RPMI7951 (cell line): ENCODE measurements at regions not wholly inside any gene's neighbourhood (a gene's known extent, or its start where the extent isn't known, plus 50 kb on each side); places are given as distances from the start of the nearest gene placed in this dataset.
"Not testable (repeated sequence)": the region's sequence is repeated elsewhere in the genome, so short reads cannot be mapped to it uniquely, and the experiment has no call there.

Source experiments
- DNase-seq: peaks from one replicate; pipeline ENCODE4 v3.0.0-alpha.2; 2012; ENCODE audit warnings: low read depth

DNA sequence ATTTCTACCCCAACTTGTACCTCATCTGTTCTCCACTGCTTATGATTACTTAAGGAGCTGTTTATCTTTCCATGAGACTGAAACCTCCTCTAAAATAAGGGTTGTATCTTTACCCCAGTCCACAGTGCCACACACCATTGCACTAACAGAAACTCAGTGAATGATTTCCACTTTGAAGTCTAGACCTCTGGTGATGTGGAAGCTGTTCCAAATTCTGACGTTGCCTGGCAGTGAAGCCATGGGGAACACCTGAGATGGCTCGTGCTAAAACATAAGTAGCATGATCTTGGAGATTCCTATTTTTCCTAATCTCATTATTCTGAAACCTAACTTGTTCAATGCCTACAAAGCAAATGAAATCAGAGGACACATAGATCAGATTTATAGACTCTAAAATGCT lies 583.2 kb downstream of the EBF1 start:
- DNase-seq, result no peak

DNA sequence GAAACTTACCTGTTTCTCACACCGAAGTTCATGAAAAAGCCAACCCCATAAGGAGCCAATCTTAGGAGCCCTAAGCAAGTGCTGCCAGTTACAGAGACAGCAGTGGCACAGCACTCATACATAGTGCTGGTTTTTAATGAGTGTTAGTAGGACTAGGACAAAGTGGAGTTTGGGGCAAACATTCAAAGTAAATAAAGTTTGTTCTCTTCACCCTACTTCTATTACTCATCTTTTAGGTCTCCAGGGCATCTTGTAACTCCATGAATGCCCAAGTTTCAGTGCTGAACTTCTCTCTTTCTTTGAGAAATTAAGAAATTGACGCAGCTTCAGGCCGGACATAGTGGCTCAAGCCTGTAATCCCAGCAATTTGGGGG lies 584.7 kb downstream of the EBF1 start:
- DNase-seq, result no peak

DNA sequence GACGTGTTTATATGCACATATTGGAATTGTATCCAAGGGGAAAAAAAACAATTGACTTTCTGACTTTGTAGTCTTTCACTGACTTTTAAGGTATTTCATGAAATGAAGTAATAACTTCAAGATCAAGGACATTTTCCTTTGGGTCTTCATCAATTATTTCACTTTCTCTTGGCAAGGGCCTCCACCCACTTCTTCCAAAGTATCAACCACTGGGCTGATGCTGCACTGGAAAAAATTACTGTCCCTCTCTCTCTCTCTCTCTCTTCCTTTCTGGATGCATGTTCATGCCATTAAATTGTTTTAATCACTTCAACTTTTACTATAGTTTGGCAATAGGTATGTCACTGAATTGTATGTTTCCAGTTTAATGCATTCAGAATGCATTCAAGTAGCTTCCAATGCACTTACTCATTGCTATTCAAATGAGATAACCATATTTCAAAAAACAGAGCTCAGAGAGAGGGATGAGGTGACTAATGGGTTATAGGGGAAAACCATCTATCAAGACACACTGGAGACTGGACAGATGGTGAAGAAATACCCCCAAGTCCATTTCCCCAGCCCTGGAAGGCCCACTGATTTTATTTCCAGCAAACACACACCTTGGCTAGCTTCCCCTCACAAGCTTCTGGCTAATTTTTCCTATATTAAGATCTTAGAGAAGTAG lies 585.3 kb downstream of the EBF1 start:
- DNase-seq, result peak; percentile 19

DNA sequence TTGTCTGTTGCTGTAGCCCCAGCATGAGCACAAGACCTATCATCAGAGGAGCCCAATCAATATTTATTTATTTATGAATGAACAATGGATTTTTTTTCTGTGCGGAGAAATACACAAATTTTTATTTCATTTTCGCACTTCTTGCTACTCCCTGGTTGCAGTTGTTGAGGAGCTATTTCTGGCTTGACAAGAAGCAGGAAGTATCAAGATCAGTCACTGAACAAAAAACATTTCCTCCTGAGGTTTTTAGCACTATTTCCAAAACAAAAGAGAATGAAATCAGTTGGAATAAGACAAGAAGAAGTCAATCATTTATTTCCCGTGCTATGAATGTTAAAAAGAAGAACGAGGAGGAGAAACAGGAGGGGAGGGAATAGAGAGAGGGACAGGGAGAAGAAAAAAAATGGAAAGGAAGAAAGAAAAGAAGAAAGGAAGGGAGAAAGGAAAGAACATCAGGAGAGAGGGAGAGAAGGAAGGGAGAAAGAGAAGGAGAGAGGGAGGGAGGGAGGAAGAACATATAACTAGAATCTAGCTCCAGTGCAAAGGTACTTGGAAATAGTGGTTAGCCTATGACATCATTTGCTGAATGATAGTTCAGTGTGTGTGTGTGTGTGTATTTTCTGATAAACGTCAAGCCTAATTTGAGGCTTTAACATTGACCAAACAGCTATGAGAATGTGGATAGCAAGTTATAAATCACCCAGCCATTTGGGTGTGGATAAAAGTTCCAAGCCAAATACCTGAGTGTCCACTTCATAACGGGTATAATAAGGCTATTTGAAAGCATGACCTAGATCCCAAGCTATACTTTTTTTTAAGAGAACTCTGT lies 586.0 kb downstream of the EBF1 start:
- no peak for DNase-seq

DNA sequence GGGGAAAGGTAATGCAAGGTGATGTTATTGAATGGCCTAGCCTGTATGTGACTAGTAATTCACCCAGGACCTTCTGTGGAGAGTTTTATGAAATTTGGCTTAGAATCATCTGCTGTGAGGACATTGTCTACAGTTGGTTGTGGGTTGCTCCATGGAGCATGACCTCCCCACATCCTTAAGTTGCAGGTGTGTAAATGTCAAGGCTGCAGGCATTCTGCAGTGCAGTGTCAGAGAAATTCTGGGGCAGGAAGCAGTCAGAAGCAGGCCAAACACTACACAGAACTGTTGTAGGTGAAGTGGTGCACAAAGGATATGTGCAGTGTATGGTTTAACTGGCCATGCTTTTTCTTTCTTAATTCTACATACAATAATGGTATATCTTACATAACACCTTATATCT lies 588.3 kb downstream of the EBF1 start:
- DNase-seq, result no peak

DNA sequence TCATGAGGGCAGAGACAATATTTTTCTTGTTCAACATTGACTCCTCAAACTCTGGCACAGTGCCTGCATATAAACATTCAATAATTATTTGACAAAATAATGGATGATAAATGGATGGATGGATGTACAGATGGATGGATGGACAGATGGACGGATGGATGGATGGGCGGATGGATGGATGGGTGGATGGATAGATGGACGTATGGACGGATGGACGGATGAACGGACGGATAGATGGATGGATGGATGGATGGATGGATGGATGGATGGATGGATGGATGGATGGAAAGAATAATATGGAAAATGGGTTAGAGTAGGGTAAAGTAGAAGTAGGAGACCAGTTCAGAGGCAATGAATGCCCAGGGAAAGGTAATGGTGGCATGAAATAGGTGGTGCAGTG lies 589.2 kb downstream of the EBF1 start:
- no peak for DNase-seq

DNA sequence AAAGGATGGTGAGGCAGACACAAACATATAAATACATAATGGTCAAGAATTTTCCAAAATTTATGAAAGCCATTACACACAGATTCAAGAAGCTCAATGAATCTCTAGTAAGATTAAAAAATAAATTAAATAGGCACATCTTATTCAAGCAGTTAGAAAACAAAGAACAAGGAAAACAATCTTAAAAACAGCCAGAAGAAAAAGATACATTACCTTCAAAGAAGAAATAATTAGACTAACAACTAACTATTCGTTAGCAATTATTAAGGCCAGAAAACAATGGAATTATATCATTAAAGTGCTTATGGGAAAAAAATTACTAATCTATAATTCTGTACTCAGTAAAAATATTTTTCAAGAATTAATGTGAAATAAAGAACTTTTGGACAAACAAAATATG lies 593.1 kb downstream of the EBF1 start:
- no peak for DNase-seq

DNA sequence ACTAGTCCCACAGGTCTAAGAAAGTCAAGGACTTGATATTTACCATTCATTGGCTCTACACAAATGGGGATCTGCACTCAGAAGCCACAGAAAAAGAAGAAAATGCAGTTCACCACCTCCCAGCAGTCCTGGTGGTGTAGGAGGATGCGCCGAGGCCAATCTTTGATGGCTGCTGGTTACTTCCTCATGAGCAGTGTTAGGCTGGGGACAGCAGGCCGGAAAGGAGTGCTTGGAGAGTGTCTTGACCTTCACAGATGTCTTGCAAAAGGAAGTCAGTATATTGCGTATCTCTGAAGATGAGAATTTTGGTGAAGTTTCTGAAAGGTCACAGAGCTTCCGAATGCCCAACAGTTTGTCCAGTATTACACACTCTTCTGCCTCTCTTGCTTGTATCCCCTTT lies 597.0 kb downstream of the EBF1 start:
- no peak for DNase-seq

DNA sequence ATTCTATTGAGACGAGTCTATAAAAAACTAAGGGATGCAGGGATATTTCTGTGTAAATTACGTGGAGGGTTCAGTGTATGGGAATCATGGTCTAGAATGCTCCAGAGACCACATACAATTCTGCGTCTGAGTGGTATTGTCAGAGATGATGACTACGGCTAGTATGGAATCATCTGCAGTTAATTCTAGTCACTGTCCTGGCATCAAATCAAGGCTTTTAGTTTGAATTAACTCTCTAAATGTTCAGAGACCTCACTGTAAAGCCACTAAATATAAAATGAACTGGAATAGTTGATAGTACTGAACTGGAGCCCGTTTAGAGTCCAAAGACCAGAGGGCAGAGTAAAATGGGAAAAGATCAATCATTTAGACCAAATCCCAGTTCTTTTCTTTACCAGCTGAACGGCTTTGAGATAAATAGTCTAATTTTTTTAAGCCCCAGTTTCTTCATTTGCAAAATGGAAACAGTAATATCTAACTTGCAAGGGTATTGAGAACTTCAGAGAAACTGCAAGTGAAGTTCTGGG lies 599.8 kb downstream of the EBF1 start:
- no peak for DNase-seq

DNA sequence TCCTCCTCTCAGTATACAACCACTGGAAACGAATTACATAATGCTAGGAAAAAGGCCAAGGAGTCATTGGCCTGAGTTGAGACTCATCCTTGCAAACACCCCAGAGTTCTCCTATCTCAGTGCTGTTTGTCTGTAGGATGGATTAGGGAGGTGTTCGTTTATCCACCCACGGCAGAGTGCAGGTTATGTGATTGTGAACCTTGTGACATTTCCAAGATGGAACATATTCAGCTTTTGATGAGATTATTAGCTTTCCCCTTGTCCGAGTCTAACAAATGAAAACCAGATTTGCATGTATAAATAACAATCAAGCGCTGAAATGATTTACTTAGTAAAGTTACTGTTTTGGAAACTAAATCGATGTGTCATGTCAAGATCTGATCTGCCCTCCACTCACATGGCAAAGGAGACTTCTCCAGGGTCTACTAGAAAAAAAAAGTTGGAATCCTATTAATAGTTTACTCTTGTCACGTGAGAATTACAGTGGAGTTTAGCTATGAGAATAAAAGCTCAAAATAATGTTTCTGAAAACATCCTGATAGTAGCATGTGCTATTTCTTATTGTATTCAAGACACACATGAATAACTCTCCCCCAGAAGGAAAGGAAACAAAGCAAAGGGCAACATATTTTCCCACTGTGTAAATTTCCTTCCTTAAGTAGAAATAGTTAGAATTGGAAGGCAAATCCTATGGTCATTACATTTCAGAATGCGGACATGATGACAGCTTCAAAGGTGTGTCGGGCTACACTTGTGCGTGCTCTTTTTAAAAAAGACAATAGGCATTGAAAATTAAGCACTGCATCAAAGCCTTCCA lies 600.4 kb downstream of the EBF1 start:
- DNase-seq, result no peak

DNA sequence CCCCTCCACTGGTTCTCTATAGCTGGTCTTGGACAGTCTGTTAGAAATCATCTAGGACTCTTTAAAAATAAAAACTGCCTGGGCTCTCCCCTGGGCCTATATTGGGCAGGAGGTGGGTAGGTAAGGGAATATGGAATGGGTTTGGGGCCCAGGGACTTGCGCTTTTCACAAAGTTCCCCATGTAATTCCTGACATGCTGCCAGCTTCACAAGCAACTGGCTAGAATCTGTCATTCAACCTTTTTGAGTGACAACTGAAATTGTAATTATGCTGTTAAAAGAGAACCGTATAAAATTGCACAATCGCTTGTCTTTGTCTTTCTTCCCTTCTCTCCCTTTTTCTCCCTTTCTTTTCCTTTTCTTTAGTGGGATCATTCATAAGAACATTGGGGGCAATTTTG lies 603.1 kb downstream of the EBF1 start:
- DNase-seq, result no peak

DNA sequence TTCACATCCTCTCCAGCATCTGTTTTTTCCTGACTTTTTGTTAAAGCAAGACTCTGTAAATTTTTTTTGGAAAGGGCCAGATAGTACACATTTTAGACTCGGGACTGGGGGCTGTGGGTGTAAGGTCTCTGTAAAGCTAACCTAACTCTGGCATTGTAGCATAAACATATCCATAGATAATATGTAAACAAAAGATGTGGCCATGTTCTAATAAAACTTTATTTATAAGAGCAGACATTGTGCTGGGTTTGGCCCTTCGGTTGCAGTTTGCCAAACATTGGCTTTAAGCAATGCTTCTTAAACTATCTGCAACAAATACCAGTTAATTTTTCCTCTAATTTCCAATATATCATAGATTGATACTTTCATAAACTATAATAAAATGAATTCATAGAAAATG lies 605.2 kb downstream of the EBF1 start:
- no peak for DNase-seq

DNA sequence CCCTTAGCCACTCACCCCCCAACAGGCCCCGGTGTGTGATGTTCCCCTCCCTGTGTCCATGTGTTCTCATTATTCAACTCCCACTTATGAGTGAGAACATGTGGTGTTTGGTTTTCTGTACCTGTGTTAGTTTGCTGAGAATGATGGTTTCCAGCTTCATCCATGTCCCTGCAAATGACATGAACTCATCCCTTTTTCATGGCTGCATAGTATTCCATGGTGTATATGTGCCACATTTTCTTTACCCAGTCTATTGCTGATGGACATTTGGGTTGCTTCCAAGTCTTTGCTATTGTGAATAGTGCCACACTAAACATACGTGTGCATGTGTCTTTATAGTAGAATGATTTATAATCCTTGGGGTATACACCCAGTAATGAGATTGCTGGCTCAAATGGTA lies 605.7 kb downstream of the EBF1 start:
- not testable (repeated sequence) for DNase-seq

DNA sequence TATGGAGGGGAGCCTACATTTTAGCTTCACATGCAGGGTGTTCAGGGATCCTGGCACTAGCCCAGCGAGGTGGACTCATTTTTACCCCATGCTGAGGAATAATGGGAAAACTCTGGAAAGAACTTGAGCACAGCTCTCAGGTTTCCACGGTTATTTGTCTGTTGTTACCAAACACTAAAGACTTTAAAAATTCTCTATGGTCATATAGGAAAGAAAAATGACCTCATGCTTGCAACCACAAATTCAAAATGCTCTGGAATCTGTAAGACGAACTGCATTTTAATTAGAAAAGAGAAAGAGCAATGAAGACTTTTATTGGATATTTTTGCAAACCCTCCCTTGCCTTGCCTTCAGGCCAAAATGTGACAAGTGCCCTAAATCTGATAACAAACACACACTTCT lies 606.9 kb downstream of the EBF1 start:
- peak; percentile 5 for DNase-seq

DNA sequence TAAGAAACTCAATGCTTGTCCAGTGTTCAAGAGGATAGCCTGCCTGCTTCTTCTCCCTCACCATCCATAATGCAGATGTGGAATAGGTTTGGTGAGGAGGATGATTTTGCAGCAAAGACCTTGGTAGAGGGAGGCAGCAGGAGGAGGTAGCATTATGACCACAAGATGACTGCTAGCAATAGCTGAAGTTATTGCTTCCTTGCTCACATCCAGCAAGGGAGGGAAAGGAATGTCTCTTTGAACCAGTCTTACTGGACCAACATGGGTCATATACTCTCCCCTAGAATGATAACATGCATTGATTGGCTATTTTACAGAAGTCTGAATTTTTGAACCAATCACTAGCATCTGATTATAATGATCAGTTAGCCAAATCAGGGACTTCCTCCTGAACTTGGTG lies 607.6 kb downstream of the EBF1 start:
- DNase-seq, result no peak

DNA sequence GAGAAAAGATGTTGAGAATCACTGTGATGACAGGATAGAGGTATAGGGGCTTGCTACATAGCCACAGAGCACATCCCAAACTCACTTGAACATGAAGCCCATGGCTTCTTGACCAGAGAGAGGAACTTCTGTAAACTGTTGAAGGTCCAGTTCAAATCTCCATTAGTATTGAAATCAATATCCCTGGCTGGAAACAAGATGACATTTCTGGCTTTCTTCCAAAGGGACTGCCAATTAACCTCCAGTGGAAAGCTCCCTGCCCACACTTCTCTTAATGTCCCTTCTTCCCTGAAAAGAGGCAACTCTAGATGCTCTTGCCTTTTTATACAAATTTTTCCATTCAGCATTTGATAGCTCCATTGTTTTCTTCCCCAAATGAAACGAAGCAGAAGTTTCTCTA lies 612.1 kb downstream of the EBF1 start:
- no peak for DNase-seq

DNA sequence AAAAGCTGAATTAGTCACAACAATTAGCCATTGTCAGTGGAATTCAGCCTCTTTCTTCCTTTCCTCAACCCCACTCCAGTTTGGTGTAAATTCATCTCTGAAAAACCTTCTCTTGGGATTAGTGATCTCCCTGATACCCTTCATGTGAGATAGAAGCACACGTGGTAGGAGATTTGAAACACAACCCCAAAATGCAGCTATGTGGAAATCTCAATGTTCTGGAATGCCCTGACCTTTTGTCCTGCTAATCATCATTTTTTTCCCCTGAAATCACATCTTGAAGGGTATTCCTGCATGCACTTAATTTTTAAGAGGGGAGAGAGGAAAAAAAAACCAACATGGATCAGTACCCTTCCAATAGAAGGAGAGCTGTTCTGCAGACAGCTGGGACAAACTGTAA lies 612.6 kb downstream of the EBF1 start:
- no peak for DNase-seq

DNA sequence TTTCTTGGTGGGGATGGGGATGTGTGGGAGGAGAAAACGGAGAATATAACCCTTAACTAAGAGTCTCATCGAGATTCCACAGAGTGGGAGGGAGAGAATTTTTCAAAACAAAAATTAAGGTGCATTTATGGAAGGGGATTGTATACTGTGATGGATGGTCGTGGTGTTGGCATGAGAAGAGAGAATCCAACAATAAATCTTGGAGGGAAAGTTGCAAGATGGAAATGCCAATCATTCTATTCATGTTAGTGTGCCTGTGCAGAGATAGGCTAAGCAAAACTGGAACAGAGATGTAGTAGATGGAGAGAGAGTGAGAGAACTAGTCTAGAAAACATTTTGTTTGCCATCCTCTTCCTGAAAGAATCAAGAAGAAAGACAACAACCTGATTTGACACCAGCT lies 613.1 kb downstream of the EBF1 start:
- DNase-seq, result no peak

DNA sequence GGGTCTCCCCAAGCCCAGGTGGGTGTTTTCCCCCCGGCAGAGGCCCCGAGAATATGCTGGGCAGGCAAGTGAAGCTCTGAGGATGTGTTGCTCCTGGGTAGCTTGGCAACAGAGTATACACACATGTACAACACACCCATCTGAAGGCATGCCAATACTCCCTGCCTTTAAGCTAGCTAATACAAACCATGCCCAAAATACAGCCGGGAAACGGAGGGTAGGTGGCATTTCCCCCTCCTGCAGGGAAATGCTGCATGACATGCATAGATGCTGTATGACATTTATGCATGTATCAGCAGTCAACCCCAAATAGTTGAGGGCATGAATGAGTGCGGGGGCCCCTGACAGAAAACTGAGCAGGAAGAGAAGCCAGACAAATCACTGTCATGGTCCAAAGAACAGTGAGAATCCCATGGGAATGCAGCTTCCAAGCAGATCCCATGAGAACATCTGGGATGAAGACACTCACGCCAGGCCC lies 614.1 kb downstream of the EBF1 start:
- peak; percentile 14 for DNase-seq

DNA sequence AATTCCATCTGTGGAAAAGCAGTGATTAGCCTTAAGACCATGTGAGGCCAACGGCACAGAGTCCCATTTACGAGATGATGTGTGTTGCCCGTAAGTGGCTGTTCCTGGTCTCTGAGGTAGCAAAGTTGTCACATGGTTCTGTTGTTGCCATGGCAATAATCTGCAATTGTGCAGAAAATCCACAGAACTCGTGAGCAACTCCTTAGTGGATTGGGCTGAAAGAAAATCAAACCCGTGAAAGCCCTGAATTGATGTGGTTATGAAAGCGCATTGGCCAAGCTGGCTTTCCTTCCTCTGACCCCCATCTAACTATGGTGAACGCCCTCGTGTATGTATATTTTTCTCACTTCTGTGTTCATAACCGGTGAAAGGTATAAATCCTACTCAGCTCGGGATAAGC lies 614.7 kb downstream of the EBF1 start:
- no peak for DNase-seq

DNA sequence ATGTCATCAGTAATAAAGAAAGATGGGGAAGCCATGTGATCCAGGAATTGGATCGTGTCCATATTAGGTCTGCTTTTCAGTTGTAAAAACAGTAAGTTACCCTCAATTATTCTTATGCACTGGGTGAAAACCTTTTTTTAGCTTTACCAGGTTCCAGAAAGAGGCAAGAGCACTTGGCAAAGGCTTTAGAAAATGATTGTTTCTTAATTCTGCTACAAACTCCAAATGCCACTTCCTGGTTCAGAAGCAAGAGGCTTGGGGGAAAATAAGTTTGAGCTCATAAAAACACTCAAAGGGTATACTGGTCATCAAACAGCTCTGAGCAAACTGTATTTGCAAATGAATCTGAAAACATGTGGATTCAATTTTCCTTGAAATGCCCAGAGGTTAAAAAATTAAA lies 615.6 kb downstream of the EBF1 start:
- DNase-seq, result peak; percentile 25

DNA sequence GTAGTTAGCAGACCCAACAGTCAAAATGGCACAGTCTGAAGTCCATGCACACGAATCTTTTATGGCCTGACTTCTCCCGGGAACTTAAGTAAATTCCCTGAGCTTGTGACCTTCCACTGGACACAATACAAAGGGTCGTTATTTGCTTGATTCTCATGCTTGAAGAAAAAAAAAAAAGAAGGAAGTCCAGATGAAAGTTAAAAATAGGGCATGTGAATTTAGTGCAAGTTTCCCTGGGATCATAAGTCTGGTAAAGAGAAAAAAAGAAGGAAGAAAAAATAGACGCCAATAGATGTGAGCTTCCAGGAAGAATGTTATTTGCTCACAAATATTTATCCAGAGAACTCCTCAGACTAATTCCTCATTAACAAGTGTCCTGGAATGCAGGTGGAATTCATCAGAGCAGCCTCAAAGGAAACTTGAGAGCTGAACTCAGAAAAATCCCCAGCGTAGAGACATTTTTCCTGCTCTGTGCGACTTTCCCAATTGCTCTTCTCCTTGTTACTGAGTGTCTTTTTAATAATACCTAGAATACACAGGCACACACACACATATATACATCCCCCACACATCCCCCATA lies 616.3 kb downstream of the EBF1 start:
- no peak for DNase-seq
